Panc1 (cell line): ENCODE measurements at regions not wholly inside any gene's neighbourhood (a gene's known extent, or its start where the extent isn't known, plus 50 kb on each side); places are given as distances from the start of the nearest gene placed in this dataset.

Experiments used
- CTCF ChIP-seq: fragments of 450-650 bp; IDR thresholded peaks from 2 replicates; pipeline ENCODE4 v1.5.1; 2017; ENCODE audit warnings: mild to moderate bottlenecking
- POLR2AphosphoS5 ChIP-seq: IDR thresholded peaks from 2 replicates; pipeline ENCODE4 v1.6.1; 2012; ENCODE audit warnings: mild to moderate bottlenecking, low read depth, low read length, moderate library complexity
- SIN3A ChIP-seq: IDR thresholded peaks from 2 replicates; pipeline ENCODE4 v1.6.1; 2012; ENCODE audit warnings: low read depth, mild to moderate bottlenecking, low read length, moderate library complexity, borderline replicate concordance; ENCODE audit not compliant: insufficient read depth

GRCh38 chr18:75799449-75800330 lies 372.2 kb upstream of the SMIM21 start:
- TF ChIP-seq CTCF (no peak), POLR2AphosphoS5 (no peak), SIN3A (no peak)
